NCI-H446 (cell line): ENCODE measurements at regions not wholly inside any gene's neighbourhood (a gene's known extent, or its start where the extent isn't known, plus 50 kb on each side); places are given as distances from the start of the nearest gene placed in this dataset.

Experiments
- DNase-seq, 2 experiments: peaks; one replicate each; lab custom pipeline; 2025; lab: John Stamatoyannopoulos, UW

DNA sequence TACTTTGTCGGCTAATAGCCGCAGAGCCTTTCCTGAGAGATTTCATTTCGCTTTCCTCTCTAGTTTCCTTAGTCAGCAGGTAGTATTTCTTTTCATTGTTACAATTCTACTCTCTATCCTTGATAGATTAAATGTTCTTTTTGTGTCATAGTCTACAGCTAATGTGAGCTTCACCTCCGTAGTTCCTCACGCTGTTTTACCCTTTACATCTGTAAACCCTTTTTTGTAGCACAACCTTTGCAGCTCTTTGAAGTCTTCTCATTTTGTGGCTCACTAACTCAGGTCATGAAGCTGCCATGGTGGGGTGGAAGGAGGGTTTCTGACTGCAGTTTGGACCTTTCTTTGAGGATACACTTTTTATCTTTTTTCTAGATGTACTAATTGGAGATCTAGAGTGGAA lies 1008.8 kb upstream of the PABPC4L start:
- no peak for DNase-seq

DNA sequence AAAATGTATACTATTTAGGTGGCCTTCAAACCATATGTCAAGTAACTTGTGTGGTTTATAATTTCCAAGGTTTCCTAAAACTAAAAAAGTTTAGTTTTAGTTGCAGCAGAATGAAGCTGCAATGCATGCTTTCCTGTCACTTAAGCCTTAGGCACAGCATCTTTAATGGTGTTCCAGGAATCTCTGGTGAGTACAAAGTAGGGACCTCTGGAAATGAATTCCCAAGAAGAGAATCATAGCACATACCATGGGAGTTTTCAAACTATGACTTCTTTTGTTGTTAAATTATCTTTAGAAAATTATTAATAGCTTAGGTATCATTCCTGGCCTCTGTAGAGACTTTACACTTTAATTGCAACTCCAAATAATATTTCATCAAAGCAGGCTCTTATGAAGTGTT lies 1005.9 kb upstream of the PABPC4L start:
- DNase-seq: no peak

DNA sequence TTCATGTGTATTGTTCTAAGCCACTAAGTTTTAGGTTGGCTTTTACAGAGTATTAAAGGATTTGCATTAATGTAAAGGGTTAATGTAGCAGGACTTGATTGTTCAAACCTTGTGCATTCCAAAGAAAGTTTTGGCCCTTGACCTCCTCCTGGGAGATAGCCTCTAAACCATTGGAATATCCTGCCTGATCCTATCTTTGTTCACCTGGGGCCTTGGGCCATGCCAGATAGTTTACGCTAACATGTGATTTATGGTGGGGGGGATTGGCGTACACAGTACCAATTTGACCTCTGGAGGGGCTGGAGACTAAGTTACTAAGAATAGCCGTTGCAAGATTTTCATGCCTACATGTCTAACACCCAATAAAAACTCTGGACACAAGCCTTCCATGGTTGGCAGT lies 1002.7 kb upstream of the PABPC4L start:
- DNase-seq: no peak

DNA sequence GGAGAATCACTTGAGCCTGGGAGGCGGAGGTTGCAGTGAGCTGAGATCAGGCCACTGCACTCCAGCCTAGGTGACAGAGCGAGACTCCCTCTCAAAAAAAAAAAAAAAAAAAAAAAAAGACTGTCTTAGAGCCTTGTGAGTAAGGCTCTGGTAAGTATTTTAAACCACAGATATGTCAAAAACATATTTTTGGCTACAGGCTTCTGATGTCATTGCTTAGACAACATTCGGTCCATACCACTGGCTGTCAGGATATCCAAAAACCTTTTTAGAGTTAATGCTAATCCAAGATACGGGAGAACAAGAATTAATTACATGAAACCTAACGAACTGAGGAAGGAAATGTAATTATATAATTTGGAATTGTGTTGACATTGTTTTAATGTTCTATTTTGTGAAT lies 999.5 kb upstream of the PABPC4L start:
- DNase-seq: no peak

DNA sequence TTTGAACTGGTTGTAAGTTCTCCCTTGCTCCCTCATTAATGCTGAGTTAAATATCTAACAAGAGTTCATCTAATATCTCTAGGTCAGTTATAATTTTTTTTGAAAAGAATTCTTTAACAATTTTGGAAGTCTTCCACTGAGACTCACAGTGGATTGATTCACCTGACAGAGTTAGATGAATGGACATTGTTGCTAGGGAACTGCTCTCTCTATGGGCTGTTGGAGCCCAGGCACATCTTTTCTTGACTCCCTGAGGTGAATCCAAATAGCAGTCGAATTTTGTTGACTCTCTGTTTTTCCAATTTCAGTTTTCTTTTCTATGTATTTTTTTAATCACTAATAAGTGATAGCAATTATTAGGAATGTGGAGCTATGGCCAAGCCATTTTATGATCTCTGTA lies 996.1 kb upstream of the PABPC4L start:
- DNase-seq: no peak

DNA sequence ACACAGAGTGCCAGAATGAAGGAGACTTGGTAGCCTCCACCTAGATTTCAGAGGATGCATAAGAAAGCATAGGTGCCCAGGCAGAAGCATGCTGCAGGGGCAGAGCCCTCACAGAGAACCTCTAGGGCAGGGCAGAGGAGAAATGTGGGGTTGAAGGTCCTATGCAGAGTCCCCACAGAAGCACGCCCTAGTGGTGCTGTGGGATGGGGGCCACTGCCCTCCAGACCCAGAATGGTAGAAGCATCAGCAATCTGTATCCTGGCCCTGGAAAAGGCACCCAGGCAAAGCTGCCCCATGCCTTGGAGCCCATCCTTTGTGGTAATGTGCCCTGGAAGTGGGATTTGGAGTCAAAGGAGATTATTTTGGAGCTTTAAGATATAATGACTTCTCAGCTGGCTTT lies 992.9 kb upstream of the PABPC4L start:
- DNase-seq: no peak

DNA sequence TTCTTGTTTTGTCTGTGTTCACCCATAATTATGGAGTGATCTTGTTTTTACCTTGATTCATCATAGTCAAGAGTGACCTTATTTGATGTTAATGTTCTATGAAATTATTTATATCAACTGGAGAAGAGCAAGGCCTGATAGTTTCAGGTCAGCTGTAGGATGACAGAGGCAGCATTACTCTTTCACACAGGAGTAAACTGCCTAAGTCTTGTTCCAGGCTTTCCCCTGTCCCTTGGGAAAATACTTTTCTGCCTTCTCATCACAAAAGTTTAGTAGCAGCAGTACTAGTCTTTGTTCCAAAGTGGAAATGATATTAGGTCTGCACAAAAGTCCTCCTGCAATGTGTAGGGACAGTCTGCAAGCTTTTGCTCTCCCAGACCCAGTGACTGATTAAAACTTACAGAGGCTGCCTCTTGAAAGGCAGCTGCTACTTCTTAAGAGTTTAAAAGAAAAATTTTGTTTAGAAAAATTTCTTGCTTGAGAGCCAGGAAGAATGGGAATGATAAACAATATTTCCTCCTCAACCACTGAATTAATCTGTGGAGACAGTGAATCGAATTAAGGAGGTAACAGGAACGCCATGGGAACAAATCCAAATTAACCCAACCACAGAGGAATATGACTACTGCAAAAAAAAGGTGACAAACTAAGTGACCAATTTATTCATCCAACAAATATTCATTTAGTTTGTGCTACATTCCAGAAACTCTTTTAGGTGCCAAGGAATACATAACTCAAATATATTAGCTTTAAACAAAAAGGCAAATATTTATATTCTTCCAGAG lies 991.4 kb upstream of the PABPC4L start:
- no peak for DNase-seq

DNA sequence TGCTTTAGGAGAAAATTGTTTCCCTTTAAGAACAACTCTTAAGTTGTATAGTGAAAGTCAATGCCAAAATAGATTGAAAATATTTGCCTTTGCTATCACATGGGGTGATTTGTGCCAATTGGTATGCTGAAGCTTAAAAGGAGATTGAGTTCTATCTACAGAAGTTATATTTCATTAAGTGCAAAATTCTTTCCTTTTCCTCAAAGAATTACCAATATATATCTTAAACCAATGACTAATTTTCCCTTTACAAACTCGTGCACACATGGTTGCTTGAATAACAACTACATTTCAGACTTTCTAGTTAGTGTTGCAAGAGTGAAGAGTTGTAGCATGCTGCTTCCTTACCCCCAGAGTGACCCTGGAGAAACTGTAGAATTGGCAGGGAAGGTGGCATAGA lies 990.0 kb upstream of the PABPC4L start:
- DNase-seq: no peak

DNA sequence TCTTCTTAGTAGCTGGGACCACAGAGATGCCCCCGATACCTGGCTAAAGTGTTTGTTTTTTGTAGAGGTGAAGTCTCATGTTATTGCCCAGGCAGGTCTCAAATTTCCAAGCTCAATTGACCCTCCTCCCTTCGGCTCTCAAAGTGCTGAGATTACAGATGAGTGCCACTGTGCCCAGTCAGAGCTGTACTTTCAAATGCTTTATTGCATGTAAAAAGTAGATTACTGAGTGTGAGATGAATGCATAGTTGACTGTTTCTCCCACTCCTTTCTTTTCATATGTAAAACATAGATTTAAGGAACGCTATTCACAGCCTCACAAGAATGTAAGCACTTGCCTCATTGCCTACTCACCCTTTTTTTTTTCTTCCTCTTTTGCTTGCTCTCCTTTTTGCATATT lies 984.4 kb upstream of the PABPC4L start:
- no peak for DNase-seq

DNA sequence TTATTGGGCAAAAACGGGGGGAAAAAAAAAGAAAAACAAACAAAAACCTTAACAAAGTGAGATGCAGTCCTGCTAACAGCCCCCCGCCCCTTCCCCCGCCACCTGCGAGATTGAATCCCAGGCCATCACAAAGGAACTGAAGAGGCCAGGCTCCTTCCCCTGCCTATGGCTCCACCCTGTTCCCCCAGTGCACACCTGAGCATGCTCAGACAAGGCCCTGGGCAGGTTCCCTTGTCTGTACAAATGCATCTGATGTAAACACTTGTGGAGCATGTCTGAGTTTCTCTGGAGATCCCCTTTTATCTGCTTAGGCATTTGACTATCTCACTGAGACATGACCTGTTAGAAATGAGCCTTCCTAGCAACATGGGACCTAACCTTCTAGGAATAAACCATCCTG lies 983.7 kb upstream of the PABPC4L start:
- DNase-seq: no peak

DNA sequence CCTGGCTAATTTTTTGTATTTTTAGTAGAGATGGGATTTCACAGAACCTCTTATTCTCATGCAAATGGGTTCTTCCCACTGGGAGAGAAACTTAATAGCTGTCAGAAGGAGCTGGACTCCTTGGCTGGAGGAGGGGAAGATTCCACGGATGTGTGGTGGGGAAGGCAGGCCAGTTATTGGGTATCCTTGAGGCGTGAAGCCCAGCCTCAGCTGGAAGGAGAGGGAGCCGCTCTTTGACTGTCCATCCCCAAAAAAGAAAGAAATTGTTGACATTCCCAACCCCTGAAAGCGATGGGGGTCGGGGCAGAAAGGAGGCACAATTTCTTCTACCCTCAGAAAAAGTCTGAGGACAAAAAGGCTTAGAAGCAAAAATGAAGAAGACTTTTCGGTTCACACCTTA lies 983.1 kb upstream of the PABPC4L start:
- no peak for DNase-seq

DNA sequence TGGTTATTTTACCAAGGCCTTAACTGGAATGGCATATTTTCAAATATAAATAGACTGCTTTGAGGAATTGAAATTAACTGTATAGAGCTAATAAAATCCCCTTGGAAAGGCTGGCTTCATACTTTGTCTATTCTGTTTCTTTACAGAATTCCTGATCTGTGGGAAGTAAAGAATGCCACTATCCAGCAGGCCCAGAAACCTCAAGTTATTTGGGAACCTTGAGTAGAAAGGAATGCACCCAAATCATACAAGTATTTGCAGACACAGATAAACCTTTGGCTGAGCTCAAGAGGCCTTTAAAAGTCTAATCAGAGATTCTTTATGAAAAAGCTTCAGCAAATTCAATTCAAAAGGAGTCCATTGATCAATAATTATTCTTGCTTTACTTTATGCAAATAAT lies 975.7 kb upstream of the PABPC4L start:
- DNase-seq: no peak

DNA sequence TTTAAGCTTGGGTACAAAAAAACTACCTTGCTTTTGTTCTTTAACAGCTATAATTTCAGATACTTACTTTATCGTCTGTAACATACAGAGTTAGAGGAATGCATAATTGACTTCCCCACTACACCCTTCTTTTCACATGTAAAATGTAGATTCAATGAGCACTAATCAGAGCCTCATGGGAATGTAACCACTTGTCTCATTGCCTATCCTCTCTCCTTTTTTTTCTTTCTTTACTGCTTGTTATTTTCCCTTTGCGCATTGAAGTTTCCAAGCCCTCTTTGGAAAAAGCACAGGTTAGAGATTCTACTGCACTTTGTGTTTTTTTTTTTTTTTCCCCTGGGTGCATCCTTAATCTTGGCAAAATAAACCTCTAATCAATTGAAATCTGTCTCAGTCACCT lies 965.1 kb upstream of the PABPC4L start:
- no peak for DNase-seq

DNA sequence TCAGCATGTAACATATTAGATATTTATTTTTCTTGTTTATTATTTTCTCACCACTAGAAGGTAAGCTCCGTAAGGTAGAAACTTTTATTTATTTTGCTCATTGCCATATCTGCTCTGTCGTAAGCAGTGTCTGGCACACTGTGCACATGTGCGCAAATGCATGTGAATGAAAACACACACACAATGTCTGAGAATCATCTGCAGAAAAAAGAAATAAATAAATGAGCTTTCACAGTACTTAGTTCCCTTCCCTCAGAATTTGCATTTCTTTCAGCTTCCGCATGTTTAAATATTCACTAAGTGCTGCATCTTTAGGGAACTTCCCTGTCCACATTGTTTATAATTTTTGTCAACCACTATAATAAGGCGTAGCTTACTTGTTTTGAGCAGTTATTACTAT lies 963.0 kb upstream of the PABPC4L start:
- DNase-seq: no peak

DNA sequence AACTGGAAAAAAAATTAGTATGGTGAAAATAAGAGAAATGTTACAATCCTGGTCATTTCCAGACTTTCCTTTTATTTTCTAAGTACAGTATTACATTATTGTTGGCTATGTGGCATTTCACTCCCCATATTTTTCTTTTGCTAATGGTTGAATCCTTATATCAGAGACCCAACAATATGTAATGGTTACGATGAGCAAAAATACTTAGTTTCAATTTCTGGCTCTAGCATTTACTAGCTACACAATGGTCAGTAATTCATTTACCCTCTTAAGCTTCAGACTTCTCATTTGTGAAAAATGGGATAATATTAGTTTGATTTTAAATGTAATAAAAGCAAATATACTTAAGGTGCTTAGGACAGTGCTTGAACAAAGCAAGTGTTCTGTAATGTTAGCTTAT lies 942.9 kb upstream of the PABPC4L start:
- no peak for DNase-seq

DNA sequence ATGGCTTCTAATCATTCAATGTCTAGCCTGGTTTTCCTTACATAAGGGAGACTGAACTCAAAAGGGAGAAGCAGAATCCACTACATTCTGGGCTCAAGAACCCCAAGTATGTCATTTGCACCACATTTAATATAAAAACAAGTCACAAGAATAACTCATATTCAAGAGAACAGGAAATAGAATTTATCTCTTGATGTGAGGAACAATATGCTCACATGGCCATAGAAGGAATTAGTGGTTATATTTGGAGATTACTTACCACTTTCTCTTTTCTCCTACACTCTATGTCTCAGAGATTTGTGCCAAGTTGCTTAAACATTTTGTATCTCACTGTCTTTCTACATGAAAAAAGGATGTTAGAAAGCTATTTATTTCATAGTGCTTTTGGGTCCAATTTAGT lies 922.6 kb upstream of the PABPC4L start:
- no peak for DNase-seq

DNA sequence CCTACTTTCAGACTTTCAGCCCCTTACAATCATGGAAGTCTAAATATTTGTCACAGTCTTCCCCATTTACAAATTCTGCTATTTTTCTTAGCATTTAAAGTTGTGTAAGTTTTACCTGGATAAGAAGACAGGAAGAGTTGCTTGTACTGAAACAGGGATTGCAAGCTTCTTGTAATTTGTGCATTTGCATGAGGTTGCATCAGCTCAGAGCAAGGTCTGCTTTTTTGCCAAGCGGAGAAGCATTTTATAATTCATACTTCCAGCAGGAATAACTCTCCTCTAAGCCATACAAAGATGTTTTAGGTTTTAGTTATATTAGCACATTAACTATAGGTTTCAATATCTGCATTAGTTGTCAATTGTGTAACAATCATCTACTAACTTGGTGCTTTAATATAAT lies 922.0 kb upstream of the PABPC4L start:
- DNase-seq: no peak

DNA sequence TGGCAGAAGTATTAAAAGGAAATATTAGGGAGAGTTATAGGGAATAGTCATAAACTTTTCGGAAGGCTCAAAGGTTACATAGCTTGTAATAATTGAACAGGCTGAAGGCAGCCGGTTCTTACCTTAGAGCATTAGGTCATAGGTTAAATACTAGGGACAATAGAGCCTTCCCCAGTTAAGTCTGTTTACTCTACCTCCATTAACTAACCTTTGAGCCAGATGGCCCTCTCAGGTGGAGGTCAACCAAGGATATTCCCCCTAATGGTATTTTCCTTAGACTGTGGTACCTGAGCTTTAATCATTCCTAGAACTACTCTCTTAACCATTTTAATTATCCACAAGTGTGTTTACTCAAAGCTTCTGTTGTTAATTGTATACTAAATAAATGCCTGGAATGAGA lies 920.9 kb upstream of the PABPC4L start:
- no peak for DNase-seq

DNA sequence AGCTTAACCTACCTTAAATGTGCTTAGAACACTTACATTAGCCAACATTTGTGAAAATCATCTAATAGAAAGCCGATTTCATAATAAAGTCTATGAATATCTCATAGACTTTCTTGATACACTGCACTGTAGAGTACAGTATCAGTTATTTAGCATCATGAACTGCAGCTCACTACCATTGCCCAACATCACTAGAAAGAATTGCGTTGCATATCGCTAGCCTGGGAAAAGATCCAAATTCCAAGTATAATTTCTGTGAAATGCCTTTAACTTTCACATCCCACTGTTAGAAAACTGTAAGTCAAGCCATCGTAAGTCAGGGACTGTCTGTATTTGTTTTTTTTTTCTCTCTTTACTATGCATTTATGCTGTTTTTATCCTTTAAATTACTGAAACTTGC lies 918.6 kb upstream of the PABPC4L start:
- DNase-seq: no peak

DNA sequence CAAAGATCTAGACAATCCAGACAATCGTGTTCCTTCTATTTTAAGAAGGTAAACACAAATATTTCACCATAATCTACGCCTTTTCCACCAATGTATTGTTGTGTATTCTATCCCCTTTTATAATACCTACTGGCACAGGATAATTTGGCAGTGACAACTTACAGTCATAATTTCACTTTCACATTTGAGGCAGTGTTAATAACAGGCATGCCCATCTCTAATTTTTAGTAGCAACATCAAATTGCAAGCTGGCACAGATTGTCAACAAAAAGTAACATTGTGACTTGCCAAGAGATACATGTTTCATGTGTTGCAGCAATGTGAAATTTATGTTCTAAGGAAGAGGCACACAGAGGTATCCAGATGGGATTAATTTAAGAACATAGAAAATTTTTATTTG lies 912.5 kb upstream of the PABPC4L start:
- DNase-seq: no peak

DNA sequence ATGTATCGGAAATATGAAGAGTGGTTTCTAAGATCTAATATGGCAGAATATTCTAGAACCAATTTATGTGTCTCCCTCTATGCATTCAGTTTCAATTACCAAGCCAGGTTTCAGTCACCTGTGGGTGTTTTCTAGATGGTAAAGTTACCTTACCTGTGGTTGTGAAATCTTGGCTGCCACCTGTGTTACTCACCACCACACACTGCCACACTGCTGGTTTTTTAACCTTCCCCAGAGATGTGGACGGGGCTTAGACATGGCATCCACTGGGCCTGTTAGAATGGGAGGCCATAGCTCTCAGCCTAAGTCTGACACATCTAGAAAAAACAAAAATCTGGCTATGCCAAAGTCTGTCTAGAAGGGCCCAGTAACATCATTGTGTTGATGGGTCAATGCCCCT lies 896.5 kb upstream of the PABPC4L start:
- DNase-seq: no peak

DNA sequence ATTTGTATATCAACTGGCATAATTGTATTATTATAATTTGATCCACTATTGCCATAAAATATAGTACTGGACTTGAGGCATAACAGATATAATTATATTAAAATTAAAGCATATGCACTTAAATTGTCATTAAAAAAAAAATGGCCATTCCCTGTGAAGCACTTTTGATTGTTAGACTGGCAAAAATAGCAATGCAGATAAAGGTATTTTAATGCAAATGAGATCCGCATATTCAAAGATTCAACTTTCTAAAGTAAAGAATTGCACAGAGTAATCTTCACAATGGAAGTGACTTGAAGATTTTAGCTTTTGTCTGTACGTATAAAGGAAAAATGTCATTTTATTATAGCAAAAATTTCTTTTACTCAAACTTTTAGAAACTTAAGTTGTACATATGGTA lies 871.8 kb upstream of the PABPC4L start:
- no peak for DNase-seq

DNA sequence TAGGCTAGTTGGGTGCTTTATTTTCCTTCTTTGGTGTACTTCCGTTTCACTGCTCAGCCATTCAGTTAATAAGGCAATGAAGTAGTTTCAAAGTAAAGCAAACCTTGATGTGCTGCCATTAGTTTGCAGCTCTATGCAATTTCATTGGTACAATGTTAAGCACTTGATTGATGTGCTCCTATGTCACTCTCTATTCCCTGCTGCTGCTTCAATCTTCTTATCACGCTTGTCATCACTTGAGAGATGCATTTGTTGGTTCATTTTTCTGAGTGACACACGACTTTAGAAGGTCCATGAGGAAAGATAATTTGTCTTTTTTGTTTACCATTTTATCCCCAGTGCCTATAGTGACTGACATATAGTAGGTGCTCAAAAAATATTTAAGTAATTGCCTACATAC lies 871.0 kb upstream of the PABPC4L start:
- DNase-seq: no peak

DNA sequence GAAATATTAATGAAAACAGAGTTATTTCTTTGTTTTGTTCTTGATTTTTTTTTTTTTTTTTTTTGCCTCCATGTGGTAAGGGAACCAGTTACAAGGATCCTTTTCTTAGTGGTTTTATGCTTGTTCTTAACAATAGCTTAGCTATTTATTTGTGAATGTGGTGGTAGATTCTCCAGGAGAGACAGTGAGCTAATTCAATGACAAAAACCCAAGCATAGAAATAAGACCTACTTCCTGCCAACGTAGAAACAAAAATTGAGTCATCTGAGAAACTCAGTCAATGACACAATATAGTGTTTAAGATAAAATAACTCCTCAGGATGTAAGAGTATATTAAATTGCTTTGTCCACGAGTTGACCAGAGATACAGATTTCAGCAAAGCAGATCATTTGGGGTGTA lies 863.8 kb upstream of the PABPC4L start:
- DNase-seq: no peak
